Activated T-helper 17 cell treated with anti-CD3 and anti-CD28 coated beads, Interleukin-2, amount 50 U/mL, for 72 hours (primary cell): ENCODE measurements at regions not wholly inside any gene's neighbourhood (a gene's known extent, or its start where the extent isn't known, plus 50 kb on each side); places are given as distances from the start of the nearest gene placed in this dataset.
"Not testable (repeated sequence)": the region's sequence is repeated elsewhere in the genome, so short reads cannot be mapped to it uniquely, and the experiment has no call there.

Experiments used
- ATAC-seq: fragments of 150-1000 bp; cut with Tn5 transposase; replicated peaks from 2 replicates; pipeline ENCODE4 v1.10.0; 2021; ENCODE audit warnings: mild to moderate bottlenecking, moderate library complexity
- H3K27ac Mint-ChIP-seq: one replicate; pipeline ENCODE4 v1.8.0; 2022; ENCODE audit warnings: mixed read lengths
- H3K27me3 Mint-ChIP-seq: one replicate; pipeline ENCODE4 v1.8.0; 2022; ENCODE audit warnings: mixed read lengths
- H3K36me3 Mint-ChIP-seq: one replicate; pipeline ENCODE4 v1.8.0; 2022; ENCODE audit warnings: low read depth, mild to moderate bottlenecking, mixed read lengths
- H3K4me1 Mint-ChIP-seq: one replicate; pipeline ENCODE4 v1.8.0; 2022; ENCODE audit warnings: mixed read lengths
- H3K4me3 Mint-ChIP-seq: one replicate; pipeline ENCODE4 v1.8.0; 2022; ENCODE audit warnings: mild to moderate bottlenecking, mixed read lengths
- H3K9me3 Mint-ChIP-seq: one replicate; pipeline ENCODE4 v1.8.0; 2022; ENCODE audit warnings: mixed read lengths

DNA sequence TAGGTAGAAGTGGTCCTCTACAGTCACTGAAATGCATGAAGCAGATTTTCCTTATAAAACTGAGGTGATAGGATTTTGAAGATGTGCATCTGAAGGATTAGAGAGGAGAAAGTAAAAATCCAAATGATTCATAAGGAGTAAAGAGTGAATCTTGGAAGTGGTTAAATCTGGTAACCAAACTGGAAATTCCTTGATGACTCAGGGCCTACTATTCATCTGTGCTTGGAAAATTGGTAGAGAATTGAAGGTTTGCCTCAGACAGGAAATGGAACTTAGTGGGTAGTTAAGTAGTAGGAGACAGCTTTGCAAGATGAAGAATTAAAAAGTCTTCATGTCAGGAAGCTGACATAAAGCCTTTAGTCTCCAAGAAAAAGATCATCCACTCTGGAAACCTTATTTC lies 368.9 kb upstream of the CTSO start:
- ATAC-seq: no peak
- H3K27me3 Mint-ChIP-seq: no peaks in the 10 kb centered on the region
- no peak overlapping the region for H3K4me3 Mint-ChIP-seq
- peaks cover 4% of the 10 kb centered on the region for H3K9me3 Mint-ChIP-seq
- no peaks in the 10 kb centered on the region for H3K36me3 Mint-ChIP-seq
- no peaks in the 10 kb centered on the region for H3K4me1 Mint-ChIP-seq
- no peak overlapping the region for H3K27ac Mint-ChIP-seq

DNA sequence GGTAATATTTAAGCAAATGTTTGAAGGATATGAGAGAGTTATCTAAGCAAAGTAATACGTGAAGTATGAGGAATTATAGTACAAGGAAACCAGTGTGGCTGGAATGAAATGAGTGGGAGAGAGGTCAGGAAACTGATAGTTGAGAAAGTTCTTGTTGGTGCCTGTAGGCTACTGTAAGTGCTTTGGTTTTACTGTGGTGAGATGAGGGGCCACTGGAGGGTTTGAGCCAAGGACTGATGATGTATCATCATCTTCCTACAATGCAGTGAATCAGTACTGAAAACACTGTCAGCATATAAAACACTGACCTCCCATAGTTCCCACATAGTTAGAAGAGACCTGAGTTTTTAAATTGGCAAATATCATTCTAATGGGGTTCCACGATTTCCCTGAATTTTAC lies 367.5 kb upstream of the CTSO start:
- no peak for ATAC-seq
- H3K27me3 Mint-ChIP-seq: no peaks in the 10 kb centered on the region
- no peaks in the 10 kb centered on the region for H3K4me1 Mint-ChIP-seq
- H3K36me3 Mint-ChIP-seq: no peaks in the 10 kb centered on the region
- no peak overlapping the region for H3K27ac Mint-ChIP-seq
- peaks cover 4% of the 10 kb centered on the region for H3K9me3 Mint-ChIP-seq
- H3K4me3 Mint-ChIP-seq: no peak overlapping the region

DNA sequence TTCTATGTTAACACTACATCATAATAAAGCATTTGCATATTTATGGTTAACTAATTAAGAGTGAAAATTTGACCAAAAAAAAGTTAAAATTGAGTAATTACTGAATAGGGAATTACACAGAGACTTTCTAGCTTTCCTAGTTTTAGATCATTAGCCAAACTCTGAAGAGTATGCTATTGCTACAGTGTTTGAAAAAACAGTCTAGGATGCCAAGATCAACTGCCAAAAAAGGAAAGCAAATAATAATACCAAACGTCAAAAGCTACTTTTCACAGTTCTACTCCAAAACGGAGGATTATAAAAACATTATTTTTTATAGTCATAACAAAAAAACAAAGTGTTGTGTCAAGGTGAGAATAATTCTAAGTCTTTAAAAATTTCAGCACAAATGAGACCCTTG lies 359.8 kb upstream of the CTSO start:
- H3K36me3 Mint-ChIP-seq: no peaks in the 10 kb centered on the region
- no peak overlapping the region for H3K4me3 Mint-ChIP-seq
- no peaks in the 10 kb centered on the region for H3K4me1 Mint-ChIP-seq

DNA sequence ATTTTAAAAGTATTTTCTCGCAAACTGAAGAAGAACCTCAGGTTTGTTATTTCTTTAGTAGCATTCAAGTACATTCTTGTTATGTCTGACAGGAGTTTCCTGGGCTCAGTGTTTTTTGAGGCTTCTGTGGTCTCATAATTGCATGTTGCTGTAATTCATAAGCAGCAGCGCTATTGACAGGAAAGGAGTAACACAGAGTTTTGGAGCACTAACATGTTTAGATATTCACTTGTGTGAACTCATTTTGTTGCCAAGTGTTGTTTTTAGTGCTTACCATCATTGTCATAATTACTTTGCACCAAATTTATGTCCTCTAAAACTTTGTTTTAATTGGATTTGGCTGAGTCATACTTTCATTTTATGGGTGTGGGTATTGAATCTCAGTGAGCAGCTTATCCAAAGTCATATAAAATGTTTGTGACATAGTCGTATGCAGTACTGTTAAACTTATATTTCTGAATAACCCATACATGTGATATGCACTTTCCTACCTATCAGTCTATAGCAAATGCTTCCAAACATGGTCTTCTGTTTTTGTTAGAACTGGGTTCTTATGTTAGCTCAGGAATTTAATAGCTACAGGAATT lies 358.7 kb upstream of the CTSO start:
- H3K36me3 Mint-ChIP-seq: no peaks in the 10 kb centered on the region
- no peak for ATAC-seq
- no peaks in the 10 kb centered on the region for H3K27me3 Mint-ChIP-seq
- H3K9me3 Mint-ChIP-seq: peaks cover 6% of the 10 kb centered on the region
- no peak overlapping the region for H3K4me3 Mint-ChIP-seq
- no peak overlapping the region for H3K27ac Mint-ChIP-seq
- no peaks in the 10 kb centered on the region for H3K4me1 Mint-ChIP-seq

More for the DNA sequence above, 359.8 kb upstream of the CTSO start:
- ATAC-seq: no peak
- Mint-ChIP-seq H3K9me3 (peaks cover 4% of the 10 kb centered on the region), H3K27me3 (no peaks in the 10 kb centered on the region), H3K27ac (no peak overlapping the region)

DNA sequence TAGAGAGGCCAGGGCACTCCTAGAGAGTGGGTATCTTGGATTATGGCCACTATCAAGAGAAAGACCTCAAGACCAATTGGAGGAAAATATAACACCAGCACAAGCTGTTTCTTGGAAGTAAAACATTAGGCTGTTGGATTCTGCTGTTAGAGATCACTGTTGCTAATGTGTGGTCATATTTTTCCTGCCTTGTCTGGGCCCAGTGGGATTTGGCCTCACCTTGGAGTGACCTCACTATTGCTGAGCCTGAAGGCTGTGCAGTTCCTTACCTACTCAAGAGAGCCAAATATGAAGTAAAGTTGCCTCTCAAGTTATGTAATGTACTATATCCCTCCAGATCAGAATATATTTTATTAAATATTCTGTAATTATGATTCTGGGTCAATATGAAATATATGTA lies 355.4 kb upstream of the CTSO start:
- Mint-ChIP-seq H3K36me3 (no peaks in the 10 kb centered on the region), H3K4me1 (no peaks in the 10 kb centered on the region), H3K27ac (no peak overlapping the region), H3K27me3 (no peaks in the 10 kb centered on the region), H3K9me3 (peaks cover 10% of the 10 kb centered on the region), H3K4me3 (no peak overlapping the region)
- ATAC-seq: no peak

DNA sequence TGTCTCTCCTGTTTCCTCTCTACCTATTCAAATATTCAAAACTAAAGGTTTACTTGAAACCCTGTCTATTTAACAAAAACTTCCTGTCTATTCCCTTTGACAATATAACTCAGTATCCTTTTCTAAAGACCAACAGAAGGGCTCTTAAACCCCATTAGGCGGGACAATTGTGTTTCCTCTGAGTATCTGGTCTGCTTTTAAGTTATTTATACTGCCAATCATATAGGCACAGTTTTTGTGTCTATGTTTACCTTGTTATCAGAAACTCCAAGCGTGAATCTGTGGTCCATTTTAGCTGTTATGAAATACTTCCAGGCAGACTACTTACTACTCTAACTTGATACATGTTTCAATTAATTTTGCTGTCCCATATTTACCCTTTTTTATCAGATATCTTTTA lies 350.0 kb upstream of the CTSO start:
- Mint-ChIP-seq H3K36me3 (no peaks in the 10 kb centered on the region), H3K4me1 (no peaks in the 10 kb centered on the region), H3K27me3 (no peaks in the 10 kb centered on the region), H3K9me3 (peaks cover 20% of the 10 kb centered on the region), H3K27ac (no peak overlapping the region), H3K4me3 (no peak overlapping the region)
- no peak for ATAC-seq

DNA sequence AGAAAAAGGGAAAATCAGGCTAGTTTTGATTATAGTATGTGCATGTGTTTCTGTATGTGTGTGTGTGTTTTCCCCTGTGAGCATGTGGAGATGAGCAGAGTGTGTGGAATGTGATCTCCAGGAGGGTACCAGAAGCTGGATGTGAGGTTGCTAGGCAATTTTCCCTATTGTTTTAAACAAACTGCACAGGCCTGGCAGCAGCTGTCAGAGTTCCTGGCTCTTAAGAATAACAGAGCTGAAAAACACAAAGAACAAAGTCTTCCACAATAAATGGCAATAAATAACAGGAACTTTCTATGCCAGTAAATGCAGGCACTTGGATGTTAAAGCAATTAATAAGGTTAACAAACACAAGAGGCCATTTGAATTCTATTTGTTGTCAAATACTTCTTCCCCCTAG lies 344.6 kb upstream of the CTSO start:
- no peak overlapping the region for H3K27ac Mint-ChIP-seq
- H3K36me3 Mint-ChIP-seq: no peaks in the 10 kb centered on the region
- ATAC-seq: no peak
- no peaks in the 10 kb centered on the region for H3K27me3 Mint-ChIP-seq
- no peak overlapping the region for H3K4me3 Mint-ChIP-seq
- no peaks in the 10 kb centered on the region for H3K4me1 Mint-ChIP-seq
- H3K9me3 Mint-ChIP-seq: peaks cover 7% of the 10 kb centered on the region

DNA sequence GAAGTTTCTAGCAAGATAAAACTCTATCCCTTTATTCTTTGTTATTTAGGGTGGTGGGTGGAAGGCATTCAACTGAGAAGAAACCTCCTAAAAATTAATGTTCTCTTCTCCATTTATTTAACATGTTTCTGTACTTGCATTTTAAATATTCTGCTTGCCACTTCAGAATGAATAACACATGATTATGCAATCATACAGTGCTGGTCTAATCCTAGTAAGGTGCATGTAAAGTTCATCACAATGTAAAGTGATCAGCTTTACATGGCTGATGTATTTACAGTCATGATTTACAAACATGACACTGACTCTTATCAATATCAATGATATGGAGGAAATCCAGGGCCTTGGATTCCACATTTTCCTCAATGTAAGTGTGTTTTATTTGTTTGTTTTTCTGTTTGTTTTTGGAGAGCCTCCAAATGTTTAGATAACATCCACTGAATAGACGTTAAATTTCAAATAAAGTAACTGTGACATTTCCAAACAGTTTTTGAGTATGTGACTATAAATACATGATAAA lies 342.1 kb upstream of the CTSO start:
- Mint-ChIP-seq H3K27ac (no peak overlapping the region), H3K4me3 (no peak overlapping the region), H3K4me1 (no peaks in the 10 kb centered on the region), H3K27me3 (no peaks in the 10 kb centered on the region), H3K9me3 (peaks cover 4% of the 10 kb centered on the region), H3K36me3 (no peaks in the 10 kb centered on the region)
- ATAC-seq: no peak

DNA sequence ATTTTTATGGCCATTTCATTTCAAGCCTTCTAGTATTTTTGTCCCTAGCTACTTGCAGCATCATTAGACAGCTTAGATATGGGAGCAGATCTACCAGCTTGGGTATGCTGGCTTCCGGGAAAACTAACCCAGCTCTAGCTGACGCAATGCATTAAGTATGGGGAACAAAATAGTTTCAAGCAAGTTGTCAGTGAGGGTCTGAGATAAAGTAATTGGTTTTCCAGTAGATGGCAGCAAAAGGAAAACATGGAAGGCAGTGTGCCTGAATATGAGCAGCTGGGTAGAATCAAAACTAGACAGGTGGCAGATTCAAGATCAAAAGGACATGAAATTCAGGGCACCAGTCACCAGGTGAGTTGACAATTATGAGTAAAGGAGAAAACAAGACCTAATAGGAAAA lies 340.9 kb upstream of the CTSO start:
- ATAC-seq: no peak
- Mint-ChIP-seq H3K27ac (no peak overlapping the region), H3K4me3 (no peak overlapping the region), H3K27me3 (no peaks in the 10 kb centered on the region), H3K36me3 (no peaks in the 10 kb centered on the region), H3K4me1 (no peaks in the 10 kb centered on the region), H3K9me3 (peaks cover 4% of the 10 kb centered on the region)

DNA sequence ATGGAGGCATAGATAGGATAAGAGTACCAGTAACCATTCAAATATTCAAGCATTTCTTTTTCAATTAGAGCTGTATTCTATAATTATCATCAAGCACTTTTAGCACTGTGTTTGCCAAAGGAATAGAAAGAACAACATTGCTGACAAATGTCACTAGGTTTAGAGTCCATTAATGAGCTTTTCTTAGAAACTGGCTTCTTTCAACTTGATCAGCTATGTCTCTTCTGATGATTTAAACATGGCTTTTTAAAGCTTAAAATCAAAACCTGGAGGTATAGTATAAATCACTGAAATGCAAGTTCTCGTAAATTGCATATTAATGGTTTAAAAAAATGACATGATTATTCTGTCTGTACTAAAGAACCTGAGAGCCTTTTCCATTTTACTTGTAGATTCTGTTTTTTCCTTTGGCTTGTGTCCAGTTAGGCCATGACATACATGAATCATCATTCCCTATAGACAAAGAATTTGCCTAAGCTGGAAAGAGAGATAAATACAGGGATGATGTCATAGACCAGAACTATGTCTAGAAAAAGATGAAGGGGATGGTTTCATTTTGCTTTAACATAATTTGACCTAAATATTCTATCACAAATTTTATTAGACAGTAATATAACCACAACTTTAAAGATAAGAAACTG lies 340.1 kb upstream of the CTSO start:
- H3K4me3 Mint-ChIP-seq: no peak overlapping the region
- H3K27me3 Mint-ChIP-seq: no peaks in the 10 kb centered on the region
- H3K27ac Mint-ChIP-seq: no peak overlapping the region
- H3K4me1 Mint-ChIP-seq: no peaks in the 10 kb centered on the region
- H3K9me3 Mint-ChIP-seq: no peaks in the 10 kb centered on the region
- H3K36me3 Mint-ChIP-seq: no peaks in the 10 kb centered on the region
- no peak for ATAC-seq

DNA sequence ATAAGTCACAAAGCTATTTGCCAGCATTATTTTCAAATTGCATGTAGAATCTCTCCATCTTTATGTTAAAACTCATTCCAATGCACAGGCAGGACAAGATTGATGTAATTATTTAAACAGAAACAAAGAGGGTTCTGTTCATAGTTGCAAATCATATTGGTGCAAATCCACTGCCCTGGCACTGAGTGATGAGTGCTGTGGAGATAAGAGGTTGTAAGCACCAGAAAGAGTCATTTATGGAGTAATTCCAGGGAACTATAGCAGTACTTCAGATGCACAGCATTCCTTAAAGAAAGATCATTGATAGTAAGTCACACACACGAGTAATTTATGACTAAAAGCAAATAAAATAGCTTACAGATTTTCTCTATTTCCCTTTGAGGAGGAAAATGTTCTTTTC lies 337.7 kb upstream of the CTSO start:
- no peaks in the 10 kb centered on the region for H3K27me3 Mint-ChIP-seq
- H3K4me3 Mint-ChIP-seq: no peak overlapping the region
- H3K36me3 Mint-ChIP-seq: no peaks in the 10 kb centered on the region
- no peak overlapping the region for H3K27ac Mint-ChIP-seq
- no peaks in the 10 kb centered on the region for H3K4me1 Mint-ChIP-seq
- H3K9me3 Mint-ChIP-seq: no peaks in the 10 kb centered on the region
- ATAC-seq: no peak

DNA sequence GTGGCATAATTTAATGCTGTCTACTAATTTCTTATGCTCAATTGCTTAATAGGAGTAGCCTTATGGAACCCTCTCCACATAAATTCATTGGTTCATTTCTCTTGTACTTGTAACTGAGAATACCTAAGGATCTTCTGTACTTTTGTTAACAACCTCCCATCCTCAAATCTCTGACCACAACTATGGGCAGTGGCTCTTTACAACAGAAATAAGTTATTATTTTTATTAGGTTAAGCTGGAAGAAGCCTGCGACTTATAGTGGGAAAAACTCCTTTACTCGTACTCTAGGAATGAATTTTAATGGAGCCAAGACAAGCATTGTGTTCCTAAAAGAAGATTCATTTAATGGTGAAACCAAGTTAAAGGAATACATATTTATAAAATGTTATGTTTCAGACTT lies 337.1 kb upstream of the CTSO start:
- Mint-ChIP-seq H3K4me1 (no peaks in the 10 kb centered on the region), H3K27me3 (no peaks in the 10 kb centered on the region), H3K4me3 (no peak overlapping the region), H3K27ac (no peak overlapping the region), H3K36me3 (no peaks in the 10 kb centered on the region), H3K9me3 (no peaks in the 10 kb centered on the region)
- no peak for ATAC-seq

DNA sequence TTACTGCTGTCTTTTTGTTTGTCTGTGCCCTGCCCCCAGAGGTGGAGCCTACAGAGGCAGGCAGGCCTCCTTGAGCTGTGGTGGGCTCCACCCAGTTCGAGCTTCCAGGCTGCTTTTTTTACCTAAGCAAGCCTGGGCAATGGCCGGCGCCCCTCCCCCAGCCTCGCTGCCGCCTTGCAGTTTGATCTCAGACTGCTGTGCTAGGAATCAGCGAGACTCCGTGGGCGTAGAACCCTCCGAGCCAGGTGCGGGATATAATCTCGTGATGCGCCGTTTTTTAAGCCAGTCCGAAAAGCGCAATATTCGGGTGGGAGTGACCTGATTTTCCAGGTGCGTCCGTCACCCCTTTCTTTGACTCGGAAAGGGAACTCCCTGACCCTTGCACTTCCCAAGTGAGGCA lies 336.4 kb upstream of the CTSO start:
- H3K9me3 Mint-ChIP-seq, H3K4me1 Mint-ChIP-seq, H3K27me3 Mint-ChIP-seq: not testable (repeated sequence)

DNA sequence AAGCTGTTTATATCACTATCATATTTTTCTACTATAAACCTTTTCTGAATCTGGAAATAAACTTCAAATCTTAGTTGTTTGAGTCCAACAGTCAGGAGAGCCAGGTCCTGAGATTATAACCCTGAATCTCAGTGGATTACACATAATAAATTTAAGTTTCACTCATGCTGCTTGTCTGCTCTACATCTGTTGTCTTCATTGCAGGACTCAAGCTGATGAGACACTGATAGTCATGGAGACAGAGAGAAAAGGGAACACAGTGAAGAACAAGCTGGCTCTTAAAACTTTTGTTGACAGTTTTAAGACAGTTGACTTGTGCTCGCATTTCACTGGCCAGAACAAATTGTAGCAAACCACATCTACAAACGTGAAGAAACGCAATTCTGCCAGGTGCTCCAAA lies 327.0 kb upstream of the CTSO start:
- no peaks in the 10 kb centered on the region for H3K9me3 Mint-ChIP-seq
- ATAC-seq: no peak
- no peaks in the 10 kb centered on the region for H3K4me1 Mint-ChIP-seq
- H3K27me3 Mint-ChIP-seq: no peaks in the 10 kb centered on the region
- no peak overlapping the region for H3K27ac Mint-ChIP-seq
- no peak overlapping the region for H3K4me3 Mint-ChIP-seq
- no peaks in the 10 kb centered on the region for H3K36me3 Mint-ChIP-seq

More for the DNA sequence above, 336.4 kb upstream of the CTSO start:
- H3K27ac Mint-ChIP-seq, ATAC-seq, H3K36me3 Mint-ChIP-seq, H3K4me3 Mint-ChIP-seq: not testable (repeated sequence)

DNA sequence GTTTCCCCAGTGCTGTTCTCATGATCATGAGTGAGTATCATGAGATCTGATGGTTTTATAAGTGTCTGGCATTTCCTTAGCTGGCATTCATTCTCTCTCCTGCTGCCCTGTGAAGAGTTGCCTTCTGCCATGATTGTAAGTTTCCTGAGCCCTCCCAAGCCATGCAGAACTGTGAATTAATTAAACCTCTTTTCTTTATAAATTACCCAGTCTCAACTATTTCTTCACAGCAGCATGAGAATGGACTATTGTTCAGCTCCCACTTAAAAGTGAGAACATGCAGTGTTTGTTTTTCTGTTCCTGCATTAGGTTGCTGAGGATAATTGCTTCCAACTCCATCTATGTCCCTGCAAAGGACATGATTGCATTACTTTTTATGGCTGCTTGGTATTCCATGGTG lies 311.7 kb upstream of the CTSO start:
- no peak for ATAC-seq
- no peaks in the 10 kb centered on the region for H3K27me3 Mint-ChIP-seq
- no peak overlapping the region for H3K27ac Mint-ChIP-seq
- no peaks in the 10 kb centered on the region for H3K36me3 Mint-ChIP-seq
- no peaks in the 10 kb centered on the region for H3K9me3 Mint-ChIP-seq
- H3K4me3 Mint-ChIP-seq: no peak overlapping the region
- H3K4me1 Mint-ChIP-seq: no peaks in the 10 kb centered on the region

DNA sequence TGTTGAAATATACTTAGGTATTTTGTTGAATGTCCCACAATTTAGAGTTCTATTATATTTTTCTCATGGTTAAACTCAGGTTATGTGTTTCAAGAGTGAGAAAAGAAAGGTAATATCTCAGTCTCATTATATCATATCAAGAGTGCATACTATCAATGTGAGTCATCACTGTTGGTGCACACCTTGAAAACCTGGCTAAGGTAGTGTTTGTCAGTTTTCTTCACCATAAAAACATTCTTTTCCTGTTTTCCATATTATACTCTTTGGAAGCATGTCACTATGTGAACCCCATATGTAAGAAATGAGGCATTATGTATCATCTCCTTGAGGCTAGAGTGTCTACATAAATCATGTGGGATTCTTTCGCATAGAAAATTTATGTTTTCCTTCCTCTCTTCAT lies 307.6 kb upstream of the CTSO start:
- peaks cover 3% of the 10 kb centered on the region for H3K9me3 Mint-ChIP-seq
- no peaks in the 10 kb centered on the region for H3K27me3 Mint-ChIP-seq

More for the DNA sequence above, 307.6 kb upstream of the CTSO start:
- ATAC-seq: no peak
- Mint-ChIP-seq H3K27ac (no peak overlapping the region), H3K4me1 (no peaks in the 10 kb centered on the region), H3K4me3 (no peak overlapping the region), H3K36me3 (no peaks in the 10 kb centered on the region)
